SHP77 treated with DMSO at 0.1 percent for 48 hours (cell line): ENCODE measurements at regions not wholly inside any gene's neighbourhood (a gene's known extent, or its start where the extent isn't known, plus 50 kb on each side); places are given as distances from the start of the nearest gene placed in this dataset.

ENCODE experiments used
- DNase-seq: peaks from one replicate; lab custom pipeline; 2025; lab: John Stamatoyannopoulos, UW

DNA sequence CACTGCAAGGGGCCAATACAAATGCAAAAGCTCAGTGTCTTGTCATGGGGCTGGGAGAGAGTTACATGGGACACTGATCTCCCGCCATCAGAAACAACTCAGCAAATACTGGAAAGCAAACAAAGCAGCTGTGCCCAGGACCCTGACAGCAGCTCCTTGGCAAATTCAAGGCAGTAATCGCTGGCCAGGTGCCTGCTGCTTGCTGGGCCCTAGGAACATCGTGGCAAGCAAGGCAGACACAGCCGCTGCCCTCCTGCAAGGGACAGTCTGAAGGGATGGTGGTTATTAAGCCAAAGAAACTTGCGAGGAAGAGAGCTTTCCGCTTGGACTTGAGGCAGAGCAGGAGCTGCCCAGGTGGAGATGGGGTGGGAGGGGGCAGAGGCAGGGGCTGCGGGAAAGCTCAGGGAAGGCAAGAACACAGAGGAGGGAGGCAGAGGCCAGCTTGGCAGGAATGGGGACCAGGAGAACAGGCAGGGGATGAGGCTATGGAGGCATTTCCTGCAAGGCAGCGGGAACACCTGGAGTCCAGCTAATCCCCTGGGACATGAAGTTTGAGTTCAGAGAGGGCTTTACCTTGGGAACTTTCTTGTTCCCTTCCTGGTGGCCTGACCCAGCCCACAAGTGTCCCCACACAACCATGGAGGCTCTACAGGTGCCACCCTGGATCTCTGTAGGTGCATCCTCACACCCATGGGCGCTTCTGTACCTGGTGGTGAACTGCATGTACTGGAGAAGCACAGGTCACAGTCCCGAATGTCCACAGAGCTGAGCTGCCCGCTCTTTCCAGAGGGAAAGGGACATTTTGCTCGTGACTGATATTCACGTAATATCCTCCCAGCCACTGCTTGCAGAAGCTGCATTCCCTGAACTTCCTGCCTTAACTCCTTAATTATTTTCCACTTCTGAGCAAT lies 78.7 kb upstream of the ATP2B2 start:
- DNase-seq: no peak

DNA sequence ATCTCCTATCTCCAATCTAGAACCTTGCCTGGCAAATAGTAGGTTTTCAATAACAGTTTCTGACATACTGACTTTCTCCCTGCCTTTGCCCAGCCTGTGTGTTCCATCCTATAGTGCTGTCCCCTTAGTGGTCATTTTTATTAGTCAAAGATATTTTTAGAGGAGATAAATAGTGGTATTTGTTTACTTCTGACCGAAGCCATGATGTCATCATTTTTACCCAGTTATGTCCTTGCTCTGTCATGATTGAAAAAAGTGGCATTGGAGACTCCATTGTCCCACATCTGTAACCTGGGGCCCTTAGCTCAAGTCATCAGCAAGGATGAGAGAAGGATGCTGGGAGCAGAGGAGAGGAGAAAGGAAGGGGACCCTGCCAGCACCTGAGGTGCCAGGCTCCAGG lies 80.6 kb upstream of the ATP2B2 start:
- no peak for DNase-seq

DNA sequence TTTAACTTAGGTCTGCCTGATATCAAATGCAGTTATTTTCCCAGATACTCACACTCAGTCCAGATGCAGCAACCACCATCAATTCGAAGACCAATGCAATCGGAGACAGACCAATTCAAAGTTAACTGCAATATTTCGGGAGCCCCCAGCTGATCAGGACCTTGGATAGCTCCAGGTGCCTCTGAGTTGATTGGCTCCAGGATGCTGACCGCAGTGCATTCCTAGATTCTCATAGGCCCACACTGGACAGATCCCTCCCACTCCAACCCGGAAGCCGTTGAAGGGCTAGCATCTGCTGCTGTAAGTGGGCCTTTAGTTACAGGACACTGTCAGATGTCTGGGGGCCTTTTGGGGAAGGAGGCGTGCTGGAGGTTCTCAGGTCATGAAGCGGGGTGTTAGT lies 89.5 kb upstream of the ATP2B2 start:
- DNase-seq: no peak

DNA sequence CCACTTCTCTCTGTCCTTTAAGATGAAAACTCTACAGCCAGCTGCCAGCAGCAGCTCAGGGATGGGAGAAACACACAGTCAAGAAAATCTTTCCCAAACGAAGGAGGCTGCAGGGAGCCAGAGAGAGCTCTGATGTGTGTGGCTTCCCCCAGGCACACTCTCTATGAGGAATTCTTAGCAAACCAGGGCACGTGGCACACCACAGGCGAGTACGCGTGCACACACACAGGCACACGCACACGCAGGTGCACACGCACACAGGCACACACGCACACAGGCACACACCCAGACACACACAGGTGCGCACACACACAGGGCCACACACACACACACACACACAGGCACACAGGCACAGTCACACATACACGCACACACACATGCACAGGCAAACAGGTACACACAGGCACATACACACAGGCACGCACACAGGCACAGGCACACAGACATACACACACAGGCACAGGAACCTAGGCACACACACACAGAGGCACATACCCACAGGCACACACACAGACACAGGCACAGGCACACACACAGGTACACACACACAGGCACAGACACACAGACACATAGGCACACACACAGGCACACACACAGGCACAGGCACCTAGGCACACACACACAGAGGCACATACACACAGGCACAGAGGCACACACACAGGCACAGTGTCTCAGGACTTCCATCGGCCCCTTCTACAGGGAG lies 91.5 kb upstream of the ATP2B2 start:
- DNase-seq: no peak

DNA sequence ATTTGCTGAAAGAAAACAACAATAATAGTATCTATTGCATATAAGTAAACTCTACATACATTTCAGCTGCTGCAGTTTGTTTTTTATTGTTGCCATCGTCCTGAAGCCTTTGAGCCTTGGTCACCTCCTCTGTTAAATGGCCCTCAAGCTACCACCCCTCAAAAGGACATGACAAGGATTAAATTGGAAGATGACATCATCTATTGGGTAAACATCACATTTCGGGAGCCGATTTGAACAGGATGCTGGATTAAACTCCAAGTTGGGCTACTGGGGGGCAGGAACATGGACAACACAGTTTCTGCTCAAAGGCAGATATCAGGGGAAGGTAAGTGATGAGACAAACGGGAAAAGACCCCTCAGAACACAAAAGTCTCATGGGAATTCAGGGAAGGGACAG lies 92.3 kb upstream of the ATP2B2 start:
- no peak for DNase-seq

DNA sequence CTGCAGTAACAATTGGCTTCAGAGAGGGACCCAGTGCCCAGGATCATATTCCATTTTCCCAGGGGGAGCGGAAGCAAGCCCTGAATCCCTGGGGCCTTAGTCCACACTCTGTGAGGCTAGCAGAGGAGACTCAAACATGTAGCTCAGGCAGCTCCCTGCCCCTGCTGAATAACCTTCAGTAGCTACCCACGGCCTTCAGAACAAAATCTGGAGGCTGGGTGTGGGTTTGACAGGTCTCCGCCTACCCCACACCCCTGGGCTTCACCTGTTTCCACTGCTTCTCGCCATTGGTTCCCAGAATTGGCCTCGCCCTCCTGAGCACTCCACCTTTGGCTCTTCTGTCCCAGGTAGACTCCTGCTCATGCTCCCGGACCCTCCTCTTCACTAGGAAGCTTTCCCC lies 93.6 kb upstream of the ATP2B2 start:
- DNase-seq: no peak

DNA sequence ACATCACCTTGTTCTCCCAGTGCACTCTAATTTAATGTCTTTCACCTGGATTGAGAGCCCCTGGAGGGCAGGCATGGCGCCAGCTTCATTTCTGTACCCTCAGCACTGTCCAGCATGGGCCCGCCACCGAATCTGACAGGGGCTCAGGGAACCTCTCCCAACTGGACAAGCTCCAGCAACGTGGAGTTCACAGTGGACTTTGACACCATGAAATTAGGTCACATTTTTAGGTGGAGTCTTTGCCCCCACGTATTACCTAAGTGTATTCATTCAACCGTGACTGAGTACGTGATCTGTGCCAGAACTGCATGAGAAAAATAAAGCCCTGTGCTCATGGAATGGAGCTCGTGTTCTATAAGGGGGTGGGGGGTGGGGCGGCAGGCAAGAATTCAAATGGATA lies 94.1 kb upstream of the ATP2B2 start:
- no peak for DNase-seq

DNA sequence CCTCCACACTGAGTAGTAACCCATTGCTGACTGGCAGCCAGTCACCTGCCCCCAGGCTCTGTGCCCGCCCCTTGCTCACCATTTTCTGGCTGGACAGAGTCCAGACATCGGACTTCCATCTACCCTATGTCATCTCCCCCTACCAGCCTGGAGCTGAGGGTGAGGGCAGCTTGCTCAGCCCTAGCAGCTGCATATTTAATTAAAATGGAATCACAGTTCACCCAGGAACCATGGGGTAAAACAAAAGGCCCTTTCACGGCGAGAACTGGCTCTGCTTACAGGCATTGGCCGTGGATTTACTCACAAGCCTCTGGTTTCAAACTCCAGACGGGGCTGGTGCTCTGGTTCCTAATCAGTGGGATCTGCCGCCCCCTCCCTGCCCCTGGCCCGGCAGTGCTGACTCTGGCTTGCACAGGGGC lies 94.9 kb upstream of the ATP2B2 start:
- DNase-seq: no peak

DNA sequence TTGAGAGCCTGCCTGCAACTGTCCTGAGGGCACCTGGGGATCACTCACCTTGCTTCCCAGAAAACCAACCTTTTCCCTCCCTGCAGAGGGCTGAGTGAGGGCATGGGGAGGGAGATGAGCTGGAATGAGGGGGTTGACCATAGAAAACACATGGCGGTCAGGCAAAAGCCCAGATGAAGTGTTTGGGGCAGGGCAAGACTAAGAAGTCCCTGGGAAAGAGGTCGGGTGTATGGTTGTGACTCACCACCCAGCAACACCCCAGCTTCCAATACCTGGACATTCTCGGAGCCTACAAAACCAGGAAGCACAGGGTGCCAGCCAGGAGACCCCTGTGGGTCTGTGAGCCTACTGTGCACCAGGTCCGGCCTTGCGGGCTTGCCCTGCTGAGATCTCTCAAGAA lies 95.3 kb upstream of the ATP2B2 start:
- no peak for DNase-seq

DNA sequence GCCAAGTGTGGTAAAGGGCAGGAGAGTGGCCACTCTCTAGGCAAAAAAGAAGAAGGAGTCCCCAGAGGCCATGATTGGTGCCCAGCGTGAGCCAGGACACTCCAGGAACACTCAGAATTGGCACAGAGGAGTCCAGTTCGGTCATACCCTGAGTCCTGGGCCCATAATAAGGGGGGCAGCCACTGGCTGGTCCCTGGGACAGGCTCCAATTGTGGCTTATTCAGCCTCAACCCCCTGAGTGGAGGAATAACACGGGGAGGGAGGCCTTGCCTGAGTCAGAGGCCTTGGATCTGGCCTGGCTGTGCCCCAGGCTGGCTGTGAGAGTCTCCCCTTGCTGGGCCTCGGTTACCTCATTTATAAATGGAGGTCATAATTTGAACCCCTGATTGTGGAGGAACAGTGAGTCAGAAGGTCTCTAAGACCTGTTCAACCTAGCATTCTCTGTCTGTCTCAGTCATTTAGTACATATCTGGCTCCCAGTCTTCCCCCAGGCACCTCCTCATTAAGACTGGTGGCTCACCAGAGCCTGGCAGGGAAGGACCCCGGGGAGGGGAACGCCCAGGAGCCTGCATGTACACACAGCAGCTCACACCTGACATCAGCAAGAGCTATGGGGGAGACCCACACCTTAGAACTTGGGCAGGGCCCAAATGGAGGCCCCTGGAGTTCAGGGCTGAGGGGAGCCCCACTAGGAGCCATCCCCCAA lies 95.9 kb upstream of the ATP2B2 start:
- no peak for DNase-seq

DNA sequence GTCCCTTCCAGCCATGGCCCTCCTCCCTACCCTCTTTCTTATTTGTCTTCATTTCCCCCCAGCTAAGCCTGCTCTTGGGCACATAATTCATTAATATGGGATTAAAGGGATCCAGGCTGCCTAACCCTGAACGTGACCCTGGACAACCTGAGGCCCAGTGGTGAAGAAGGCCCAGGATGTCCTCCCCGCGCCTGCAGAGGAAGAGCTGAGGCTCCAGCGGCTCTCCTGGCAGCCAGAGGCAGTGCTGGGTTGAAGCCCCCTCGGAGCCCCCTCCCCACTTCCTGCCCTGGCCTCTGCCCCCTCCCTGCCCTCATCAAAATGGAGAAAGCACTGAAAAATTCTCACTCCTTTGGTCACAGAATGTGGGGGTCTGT lies 96.5 kb upstream of the ATP2B2 start:
- no peak for DNase-seq

DNA sequence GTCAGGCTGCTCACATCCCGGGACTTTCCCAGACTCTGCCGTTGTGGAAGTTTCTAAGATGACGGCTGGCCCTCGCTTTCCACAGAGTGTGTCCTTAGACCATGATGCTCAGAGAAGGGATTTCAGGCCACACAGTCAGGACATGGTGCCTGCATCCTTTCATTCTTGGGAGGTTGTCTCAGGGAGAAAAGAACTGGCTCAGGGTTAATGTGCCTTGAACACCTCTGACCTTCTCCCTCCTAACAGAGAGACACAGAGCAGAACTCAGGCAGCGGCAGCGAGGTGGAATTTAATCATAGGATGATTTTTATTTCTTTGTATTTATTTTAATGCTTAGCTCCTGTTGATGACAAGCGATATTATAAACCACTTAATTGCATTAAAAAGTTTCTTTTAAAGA lies 96.9 kb upstream of the ATP2B2 start:
- DNase-seq: no peak

DNA sequence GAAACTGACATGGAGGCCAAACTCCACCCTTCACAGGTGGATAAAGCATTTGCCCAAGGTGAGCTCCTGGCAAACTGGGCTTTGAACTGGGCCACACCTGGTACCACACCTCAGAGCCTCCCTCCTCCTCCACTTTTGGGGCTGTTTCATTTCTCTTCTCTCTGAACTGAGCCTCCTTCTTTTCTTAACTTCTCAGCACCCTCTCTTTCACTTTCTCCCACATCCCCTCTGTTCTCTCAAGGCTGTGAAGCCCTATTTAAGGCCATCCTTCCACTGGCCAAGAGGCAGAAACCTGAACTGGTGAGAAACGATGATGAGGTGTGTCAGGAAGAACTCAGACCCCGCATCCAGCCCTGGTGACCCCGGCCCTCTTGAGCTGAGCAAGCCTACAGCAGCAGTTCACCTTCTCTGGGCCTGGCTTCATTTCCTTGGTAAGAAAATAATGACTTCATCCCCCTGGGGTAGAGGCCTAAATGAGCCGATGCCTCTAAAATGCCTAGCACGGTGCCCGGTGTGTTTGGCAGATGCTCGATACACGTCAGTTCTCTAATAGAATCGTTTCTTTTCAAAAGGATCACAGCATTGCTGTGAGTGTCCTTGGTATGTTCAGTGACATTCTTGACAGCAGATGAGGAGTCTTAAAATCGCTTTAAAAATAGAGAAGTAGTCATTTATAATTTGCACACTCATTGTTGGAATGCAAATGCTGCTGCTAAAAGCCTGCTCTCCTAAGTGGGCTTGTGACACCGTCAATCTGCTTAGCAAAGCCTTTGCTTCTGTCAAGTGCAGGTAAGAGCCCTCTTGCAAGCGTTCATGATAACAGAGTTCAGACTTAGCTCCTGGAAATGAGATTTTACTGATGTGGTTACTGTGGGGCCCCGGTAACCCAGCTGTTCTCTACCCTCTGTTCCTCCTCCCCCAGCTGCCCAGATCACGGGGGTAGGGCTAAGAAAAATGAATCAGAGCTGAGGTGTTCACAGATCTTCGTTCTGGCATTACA lies 97.7 kb upstream of the ATP2B2 start:
- no peak for DNase-seq

DNA sequence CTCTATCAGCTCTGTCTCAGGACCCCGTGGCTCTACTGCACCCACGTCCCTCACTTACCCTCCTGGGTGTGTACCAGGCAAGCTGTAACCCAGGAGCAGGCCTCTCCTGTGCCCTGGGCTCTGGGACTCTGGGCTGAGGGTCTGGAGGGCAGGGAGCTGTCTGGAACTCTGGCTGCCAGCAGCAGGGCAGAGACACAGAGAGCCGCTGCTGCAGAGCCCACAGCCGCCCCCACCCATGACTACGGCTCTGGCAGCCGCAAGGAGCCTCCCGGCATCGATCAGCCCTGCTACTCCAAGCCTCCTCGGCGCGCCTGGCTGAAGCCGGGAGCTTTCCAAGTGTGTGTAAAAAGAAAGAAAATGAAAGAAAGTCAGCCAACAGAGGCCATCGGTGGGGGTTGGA lies 103.7 kb upstream of the ATP2B2 start:
- DNase-seq: no peak

DNA sequence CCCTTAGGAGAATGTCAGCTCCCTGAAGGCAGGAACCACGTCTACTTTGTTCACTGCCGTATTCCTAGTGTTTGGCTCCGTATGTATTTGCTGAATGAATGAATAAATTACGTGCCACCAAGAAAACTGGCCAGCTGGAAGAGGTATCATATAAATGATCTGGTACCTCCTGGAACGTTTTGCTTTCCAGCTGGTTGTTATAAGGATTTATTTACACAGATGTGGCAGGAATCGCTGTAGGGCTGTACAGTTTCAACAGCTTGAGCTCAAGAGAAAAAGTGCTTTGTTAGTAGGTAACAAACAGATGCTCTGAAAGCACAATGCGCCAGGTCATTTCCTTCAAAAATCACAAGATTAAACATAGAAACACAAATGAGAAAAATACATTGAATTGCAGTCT lies 108.8 kb upstream of the ATP2B2 start:
- peak; percentile 3 for DNase-seq

DNA sequence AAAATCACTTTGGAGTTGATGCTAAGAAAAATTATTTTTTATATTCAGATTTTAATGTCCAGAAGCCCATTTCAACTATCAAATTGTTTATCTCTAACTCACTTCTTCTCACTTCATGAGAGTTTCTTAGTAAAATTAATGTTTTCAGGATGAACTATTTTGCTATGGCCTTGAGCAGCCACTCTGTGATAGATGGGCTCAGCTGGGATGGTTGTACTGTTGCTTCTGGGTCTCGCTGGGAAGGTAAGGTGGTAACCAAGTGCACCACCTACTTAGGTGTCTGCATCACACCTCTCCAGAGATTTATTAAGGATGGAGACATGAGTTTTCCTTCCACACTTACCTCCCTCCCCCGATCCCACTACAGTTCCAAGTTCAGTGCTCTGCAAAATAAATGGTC lies 110.3 kb upstream of the ATP2B2 start:
- no peak for DNase-seq

DNA sequence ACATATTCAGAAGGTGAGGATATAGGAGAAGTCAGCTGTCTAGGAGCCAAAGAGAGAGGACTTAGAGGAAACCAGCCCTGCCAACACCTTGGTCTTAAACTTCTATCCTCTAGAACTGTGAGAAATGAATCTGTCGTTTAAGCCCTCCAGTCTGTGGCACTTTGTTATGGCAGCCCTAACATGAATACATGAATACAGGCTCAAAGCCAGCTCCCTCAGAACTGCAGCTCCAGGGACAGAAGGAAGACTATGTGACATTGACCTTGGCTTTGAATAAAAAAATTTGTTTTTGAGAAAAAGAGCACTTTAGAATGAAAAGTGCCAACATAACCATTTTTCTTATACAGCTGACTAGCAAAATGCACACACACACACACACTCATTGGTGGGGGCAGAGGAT lies 110.9 kb upstream of the ATP2B2 start:
- no peak for DNase-seq

DNA sequence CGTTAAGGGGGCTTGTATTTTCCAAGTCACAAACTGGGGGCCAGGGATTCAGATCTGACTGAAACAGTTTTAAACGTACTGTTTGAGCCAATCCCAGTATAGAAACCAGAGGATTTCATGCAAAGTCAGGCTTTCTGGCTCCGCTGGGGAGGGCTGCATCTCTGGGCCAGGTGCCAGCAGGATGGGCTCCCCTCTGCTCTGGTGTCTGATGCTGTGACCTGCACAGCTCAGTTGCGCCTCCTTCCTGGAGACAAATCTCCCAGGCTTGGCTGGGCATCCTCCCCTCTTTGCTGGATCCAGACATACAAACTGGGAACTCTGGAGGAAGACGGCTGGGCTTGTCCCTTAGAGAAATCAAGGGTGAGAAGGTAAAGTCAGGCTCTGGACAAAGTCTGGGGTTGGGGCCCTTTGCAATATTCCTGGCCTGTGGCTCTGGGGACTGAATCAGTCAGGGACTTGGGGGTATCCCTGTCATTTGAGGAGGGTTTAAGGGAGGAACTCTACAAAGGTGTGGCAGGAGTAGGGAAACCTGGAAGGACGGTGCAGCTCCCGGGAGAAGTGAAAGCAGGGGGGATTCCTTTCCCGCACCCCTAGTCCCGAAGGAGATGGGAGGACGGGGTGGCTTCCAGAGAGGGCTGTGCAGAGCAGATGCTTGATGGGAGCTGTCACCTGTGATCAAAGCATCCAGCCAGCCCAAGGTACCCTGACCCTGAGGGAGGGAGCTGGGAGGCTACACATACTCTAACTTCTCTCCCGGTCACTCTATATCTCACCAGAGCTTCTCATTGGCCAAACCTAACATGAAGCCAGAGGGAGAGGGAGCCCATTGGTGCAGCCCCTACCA lies 114.8 kb upstream of the ATP2B2 start:
- DNase-seq: no peak

DNA sequence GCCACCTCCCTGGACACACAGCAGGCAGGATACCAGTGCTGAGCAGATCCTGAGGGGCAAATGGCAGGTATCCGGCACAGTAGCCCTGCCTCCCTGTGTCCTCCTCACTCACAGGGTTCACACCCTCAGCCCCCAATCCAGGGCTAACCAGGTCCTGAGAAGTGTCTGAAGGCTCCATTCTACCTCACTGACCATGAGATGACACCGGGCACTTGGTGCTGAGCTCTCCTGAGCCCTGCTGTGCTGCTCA lies 115.4 kb upstream of the ATP2B2 start:
- DNase-seq: no peak

DNA sequence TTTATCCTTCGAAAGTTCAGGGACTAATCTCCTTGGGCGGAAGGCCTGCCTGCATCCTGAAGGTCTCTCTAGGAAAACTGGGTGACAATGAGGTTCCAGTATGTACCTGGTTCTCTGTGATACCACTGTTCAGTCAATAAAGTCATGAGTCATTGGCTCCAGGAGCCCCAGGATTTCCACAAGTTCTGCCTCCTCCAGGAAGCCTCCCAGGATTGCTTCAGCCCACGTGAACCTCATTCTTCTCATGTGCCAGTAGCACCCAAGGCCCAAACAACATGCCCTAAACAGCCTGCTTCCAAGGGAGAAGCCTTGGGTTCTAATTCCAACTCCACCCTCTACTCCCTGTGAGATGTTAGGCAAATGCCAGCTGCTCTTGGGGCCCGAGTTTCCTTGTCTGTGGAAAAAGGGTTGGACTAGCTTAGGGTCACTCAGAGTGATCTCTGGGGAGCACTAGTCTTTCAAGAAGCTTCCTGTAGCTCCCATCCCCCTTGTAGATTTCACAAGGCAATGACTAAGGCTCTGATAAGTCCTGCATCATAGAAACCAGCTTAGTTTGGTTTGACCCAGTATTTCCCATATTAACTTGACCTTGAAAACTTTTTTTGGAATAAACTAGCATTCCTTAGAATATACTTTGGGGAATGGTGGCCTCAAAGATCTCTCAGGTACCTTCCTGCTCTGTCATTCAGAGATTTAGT lies 118.3 kb upstream of the ATP2B2 start:
- no peak for DNase-seq

DNA sequence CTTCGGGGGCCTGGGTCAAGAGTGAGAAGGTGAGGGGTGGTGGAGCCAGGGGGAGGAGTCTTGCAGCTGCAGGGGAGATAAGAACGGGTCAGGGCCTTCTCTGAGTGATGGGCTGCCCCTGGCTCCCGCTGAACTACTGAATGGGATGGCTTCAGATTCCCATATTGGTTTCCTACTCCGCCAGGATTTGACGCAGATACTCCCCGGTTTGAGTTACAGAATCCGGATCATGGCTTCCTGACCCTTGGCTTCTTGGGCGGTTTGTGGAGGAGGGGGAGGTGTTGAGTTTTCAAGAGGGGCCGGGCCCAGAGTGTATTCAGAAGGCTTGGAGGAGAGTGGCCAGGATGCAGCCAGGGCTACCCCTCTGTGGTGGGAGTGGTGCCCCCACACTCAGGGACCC lies 119.9 kb upstream of the ATP2B2 start:
- no peak for DNase-seq
